HG02798 (cell line): ENCODE measurements at regions not wholly inside any gene's neighbourhood (a gene's known extent, or its start where the extent isn't known, plus 50 kb on each side); places are given as distances from the start of the nearest gene placed in this dataset.
"Not testable (repeated sequence)": the region's sequence is repeated elsewhere in the genome, so short reads cannot be mapped to it uniquely, and the experiment has no call there.

Experiments used
- ATAC-seq: cut with Tn5 transposase; IDR thresholded peaks from one replicate; pipeline ENCODE4 v1.9.1; 2021; ENCODE audit warnings: mild to moderate bottlenecking; ENCODE audit not compliant: unreplicated experiment, poor library complexity

- no peak for ATAC-seq
Measured at GRCh38 chr5:23112237-23112636, 259.1 kb upstream of the CDH12 start.

- no peak for ATAC-seq
Measured at GRCh38 chr5:23105021-23105420, 251.9 kb upstream of the CDH12 start.

DNA sequence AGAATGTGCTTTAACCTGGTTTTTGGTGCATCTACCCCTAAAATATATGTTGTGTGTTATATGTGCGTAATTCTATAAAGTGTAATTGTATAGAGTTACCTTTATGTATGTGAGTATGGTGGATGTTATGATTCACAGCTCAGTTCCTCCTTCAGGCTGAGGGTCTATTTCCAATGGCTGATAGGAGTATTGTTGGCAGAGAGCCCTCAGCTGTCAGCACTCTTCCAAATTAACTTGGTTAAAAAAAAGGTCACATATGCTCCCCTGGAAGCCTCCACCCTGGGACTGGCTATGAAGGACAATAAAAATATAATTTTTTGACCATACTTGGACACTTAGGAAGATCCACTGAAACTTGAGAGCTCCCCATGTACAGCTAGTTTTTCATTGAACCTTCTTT lies 250.4 kb upstream of the CDH12 start:
- no peak for ATAC-seq

DNA sequence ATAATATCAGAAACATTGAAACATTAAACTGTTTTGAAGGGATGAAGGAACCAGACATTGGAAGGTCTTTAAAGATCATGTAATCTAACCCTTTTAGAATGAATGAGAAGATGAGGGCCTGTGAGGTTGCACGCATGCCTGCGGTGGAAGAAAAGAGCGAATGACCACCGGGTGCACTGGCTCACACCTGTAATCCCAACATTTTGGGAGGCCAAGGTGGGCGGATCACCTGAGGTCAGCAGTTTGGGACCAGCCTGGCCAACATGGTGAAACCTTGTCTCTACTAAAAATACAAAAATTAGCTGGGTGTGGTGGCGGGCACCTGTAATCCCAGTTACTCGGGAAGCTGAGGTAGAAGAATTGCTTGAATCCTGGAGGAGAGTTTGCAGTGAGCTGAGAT lies 242.3 kb upstream of the CDH12 start:
- ATAC-seq, result not testable (repeated sequence)

DNA sequence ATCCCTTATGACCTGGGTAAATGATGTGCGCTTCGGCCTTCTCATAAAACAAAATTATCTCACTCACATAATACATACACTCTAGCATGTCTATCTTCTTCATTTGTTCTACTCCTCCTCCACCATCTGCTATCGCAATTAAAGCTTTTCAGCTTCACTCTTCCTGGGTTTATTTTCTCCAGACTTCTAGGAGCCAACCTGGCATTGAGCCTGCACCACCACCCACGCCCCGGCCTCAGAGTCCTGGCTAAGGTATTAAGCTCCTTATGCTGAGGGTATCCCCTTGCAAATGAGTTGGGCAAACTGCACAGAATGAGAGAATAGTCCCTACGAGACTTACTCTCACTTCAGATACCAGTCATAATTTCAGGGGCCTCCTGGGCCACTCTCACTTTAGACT lies 236.1 kb upstream of the CDH12 start:
- no peak for ATAC-seq

DNA sequence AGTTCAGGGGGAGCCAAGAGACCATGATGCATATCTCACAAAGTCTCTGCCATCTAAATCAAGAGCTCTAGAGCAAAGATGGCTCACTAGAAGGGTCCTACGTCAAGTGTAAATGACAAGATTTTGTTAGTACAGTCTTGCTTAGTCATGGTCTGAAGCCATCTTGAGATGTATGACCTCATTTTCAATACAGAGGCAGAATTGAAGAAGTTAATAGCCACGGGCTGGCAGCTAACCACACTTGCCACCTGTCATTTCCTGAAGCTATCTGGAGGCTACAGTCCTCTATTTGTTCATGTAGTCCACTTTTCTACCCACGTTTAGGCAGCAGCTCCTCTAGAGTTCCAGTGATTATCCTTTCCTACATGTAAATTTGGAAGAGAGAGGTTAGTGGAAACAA lies 231.7 kb upstream of the CDH12 start:
- ATAC-seq, result peak; percentile 63

DNA sequence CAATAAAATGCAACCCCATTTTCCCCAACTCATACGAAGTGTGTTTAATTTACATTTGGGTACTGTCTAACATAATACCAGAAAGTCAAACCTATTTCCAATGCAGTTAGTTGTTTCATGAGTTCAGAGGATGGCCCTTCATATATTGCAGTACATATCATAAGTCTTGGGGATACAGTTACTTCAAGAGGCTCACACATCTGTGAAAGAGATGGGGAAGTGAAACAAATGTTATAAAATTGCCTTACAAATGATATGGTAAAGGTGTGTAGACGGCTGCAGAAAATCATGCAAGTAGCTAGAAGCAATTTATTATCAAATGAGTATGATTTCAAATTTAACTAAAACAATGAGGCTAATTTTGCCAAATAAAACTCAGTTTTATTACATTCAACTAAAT lies 219.0 kb upstream of the CDH12 start:
- no peak for ATAC-seq

DNA sequence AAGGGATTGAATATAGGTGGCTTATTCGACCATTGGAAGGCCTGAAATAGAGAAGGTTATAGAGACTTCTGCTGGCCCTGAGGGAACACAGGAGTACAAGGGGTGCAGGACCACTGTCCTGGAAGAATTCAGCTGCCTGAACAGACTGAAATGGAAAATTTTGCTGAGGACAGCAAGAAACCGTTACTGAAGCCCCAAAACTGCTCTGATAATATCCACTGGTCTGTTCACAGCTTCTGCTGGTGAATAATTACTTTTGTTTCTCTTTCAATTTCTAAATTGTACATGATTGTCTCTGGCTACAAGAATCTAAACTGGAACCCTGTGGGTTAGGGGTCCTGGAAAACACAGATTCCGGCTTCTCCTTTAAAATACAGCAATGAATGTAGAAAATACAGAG lies 218.5 kb upstream of the CDH12 start:
- ATAC-seq, result peak; percentile 74

- no peak for ATAC-seq
Measured at GRCh38 chr5:23064710-23065109, 211.6 kb upstream of the CDH12 start.

DNA sequence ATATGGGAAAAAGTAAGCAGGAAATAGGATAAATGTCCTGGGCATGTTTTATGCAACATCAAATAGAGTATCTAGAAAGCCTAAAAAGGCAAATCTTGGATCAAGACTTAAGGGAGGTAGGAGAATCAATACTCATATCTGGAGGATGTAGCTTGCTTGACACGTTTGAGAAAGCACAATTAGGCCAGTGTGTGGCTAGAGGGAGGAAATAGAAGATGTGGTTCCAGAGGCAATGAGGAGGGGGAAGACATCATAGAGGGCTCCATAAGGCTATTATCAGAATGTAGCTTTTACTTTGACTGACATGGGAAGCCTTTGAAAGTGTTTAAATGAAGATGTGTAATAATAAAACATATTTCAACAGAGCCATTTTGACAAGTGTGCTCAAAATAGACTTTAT lies 200.7 kb upstream of the CDH12 start:
- no peak for ATAC-seq

DNA sequence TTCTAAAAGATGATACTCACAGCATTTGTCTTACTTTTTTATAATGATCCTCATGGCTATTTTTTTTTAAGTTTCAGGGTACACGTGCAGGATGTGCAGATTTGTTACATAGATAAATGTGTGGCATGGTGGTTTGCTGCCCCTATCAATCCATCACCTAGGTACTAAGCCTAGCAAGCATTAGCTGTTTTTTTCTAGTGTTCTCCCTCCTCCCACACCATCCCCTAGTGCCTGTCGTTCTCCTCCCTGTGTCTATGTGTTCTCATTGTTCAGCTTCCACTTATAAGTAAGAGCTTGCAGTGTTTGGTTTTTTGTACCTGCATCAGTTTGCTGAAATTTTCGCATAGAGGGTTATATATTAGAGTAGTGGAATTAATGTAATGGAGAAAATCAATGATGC lies 189.1 kb upstream of the CDH12 start:
- ATAC-seq, result no peak

GRCh38 chr5:23035555-23036090 lies 182.5 kb upstream of the CDH12 start:
- ATAC-seq, result no peak

DNA sequence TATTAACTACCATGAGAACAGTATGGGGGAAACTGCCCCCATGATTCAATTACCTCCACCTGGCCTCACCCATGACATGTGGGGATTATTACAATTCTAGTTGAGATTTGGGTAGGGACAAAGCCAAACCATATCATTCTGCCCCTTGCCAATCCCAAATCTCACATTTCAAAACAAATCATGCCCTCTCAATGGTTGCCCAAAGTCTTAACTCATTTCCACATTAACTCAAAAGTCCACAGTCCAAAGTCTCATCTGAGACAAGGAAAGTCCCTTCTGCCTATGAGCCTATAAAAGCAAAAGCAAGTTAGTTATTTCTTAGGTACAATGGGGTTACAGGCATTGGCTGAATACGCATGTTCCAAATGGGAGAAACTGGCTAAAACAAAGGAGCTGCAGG lies 180.7 kb upstream of the CDH12 start:
- no peak for ATAC-seq

DNA sequence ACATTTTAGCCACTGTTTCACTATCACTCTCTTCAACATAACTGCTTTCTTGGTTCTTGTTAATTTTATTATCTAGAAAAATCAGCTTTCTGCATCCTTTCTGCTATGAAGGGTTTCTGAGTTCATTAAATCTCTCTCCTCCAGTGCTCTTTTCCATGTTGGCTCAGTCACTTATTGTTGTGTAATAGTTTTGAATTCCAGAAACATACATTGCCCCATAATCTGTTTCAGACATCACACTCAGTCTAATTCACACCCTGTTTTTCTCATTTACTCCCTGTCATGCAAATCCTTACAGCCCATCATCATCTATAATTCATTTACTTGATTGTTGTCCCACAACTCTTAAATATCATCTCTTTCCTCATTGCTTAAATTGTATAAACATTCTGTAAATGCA lies 176.1 kb upstream of the CDH12 start:
- ATAC-seq, result no peak

- no peak for ATAC-seq
Measured at GRCh38 chr5:23028445-23029021, 175.4 kb upstream of the CDH12 start.

GRCh38 chr5:23027830-23028229 lies 174.7 kb upstream of the CDH12 start:
- ATAC-seq, result no peak

DNA sequence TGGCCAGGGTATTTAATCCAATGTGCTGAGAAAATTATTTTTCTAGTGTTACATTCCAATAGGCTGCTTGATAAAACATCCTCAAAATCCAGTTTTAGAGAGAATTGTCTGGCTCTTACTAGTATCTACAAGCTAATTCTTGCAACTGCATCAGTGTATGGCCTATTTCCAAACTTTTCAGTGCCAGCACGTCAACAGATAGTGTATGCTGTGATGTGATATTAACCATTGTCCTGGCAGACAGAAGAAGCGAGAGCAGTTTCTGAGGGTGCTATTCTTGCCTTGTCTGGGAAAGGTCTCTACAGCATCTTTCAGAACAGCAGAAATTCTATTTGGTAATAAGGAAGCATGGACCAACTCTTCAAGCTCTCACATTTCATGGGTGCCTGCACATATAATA lies 174.2 kb upstream of the CDH12 start:
- ATAC-seq, result no peak

- no peak for ATAC-seq
Measured at GRCh38 chr5:23026252-23027170, 173.4 kb upstream of the CDH12 start.

GRCh38 chr5:23025629-23026233 lies 172.6 kb upstream of the CDH12 start:
- no peak for ATAC-seq

DNA sequence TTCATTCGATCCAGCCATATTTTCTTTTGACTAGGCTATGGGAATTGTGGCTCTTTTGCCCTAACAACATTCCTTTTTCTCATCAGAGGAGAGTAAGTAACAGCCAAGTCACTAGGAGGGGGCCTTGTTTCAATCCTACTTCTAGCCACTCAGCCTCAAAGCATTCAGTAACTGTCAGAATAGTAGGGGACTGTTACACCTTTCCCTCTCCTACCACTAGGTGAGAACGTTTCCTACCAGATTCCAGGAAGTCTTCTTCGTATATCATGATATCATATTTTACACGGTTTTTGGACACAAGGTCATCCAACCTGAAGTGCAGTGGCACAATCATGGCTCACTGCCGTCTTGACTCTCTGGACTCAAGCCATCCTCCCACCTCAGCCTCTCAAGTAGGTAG lies 171.3 kb upstream of the CDH12 start:
- no peak for ATAC-seq

DNA sequence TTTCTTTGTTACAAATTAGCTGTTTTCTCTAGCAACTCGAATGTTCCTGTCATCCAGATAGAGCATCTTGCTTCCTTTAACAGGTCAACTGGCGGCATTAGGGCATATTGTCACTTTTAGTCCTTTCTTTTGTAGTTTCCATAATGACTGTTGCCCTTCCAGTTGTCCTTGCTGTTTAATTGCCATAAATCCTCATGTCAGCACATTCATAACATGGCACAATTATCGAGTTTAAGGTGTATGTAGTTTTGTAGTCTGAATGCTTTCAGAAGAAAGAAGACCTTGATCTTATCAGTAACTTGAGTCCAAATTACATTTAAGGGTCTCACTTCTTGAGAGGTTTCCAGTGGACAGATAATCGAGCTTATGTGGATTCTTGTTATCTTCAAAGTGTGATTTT lies 161.7 kb upstream of the CDH12 start:
- no peak for ATAC-seq
